GM18517 (cell line): ENCODE measurements at regions not wholly inside any gene's neighbourhood (a gene's known extent, or its start where the extent isn't known, plus 50 kb on each side); places are given as distances from the start of the nearest gene placed in this dataset.

Source experiments
- ATAC-seq: cut with Tn5 transposase; IDR thresholded peaks from one replicate; pipeline ENCODE4 v1.9.1; 2021; ENCODE audit warnings: mild to moderate bottlenecking, moderate library complexity; ENCODE audit not compliant: unreplicated experiment

DNA sequence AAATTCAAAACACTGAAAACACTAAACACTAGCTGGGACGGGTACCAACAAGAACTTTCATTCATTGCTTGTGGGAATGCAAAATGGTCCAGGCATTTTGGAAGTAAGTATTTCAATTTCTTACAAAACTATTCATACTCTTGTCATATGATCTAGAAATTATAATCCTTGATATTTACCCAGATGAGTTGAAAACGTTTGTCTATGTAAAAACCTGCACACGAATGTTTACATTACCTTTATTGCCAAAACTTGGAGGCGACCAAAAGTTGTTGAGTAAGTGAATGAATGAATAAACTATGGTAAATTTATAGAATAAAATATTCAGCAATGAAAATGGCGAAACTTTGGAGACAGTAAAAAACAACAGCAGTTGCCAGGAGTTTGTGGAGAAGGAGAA, 222.1 kb upstream of the EDIL3 start:
- no peak for ATAC-seq

DNA sequence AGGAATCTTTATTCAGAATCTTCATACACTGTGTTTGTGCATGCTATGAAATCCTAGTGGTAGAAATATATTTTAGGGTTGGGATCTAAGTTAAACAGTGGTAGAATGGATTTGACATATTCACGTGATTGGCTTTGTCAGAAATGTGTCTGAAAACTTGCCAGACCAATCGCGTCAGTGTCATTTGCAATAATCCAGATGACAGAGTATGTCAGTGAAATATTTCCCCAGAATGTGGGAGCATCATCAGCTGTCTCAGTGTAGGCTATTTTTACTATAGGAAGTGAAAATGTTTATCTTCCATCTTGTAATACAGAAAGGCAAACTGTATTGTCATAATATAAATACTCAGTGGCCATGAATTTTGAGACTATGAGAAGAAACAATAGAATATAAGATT, 220.6 kb upstream of the EDIL3 start:
- ATAC-seq, result no peak

DNA sequence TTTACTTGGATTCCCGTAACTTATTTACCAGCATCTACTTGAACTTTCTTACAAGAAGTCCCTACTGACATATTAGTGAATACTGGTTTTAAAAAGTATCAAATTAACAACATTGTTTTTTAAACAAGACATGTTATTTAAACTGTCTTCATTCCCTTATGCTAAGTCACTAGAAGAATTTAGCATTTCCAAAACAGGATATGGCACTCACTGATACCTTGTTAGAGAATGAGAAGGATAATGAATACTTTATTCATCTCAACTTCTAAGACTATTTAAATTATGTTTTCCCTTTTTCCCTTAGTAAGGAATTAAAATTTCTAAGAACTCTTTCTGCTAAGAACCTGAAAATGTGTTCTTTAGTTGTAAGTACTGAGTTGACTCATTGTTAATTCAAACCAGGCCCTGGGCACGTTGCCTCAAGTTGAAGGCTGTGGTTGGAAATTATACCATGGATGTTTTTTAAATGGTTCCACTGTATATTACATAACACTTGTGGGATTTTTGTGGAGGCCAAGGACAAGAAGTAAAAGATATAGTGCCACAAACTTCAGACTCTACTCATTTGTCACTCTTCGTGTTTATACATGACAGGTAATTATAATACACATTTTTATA, 219.0 kb upstream of the EDIL3 start:
- no peak for ATAC-seq

DNA sequence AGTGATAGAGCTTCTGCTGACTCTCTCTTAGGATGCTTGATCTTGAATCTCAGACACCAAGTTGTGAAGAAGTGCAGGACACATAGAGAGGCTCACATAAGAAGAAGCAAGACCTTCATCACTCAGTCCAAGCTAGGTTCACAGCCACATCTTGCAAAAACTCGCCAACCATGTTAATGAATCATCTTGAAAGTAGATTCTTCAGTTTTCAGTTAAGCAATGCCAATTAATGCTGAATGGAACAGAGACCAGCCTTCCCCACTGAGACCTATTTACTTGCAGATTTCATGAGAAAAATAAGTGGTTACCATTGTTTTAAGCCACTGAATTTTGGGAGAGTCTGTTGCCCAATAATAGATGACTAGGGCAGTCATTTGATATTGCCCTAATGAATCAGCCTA, 217.7 kb upstream of the EDIL3 start:
- no peak for ATAC-seq

DNA sequence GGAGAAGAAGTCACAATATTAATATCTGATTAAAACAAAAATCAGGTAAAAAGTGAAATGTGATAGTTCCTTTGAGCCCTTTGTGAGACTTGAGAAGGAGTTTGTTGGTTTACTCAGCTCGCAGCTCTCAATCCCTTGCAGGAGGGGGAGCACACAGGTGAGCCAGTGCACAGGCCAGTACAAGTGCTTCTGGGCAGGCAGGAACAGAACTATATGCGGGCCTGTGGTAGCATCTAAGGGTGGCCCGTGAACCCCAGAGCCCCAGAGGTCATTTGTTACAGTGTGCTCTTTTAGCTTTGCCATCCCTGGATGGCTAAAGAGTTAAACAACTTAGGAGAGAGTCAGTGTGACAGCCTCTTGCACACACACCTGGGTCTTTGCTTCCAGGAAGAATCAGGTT, 215.3 kb upstream of the EDIL3 start:
- no peak for ATAC-seq

DNA sequence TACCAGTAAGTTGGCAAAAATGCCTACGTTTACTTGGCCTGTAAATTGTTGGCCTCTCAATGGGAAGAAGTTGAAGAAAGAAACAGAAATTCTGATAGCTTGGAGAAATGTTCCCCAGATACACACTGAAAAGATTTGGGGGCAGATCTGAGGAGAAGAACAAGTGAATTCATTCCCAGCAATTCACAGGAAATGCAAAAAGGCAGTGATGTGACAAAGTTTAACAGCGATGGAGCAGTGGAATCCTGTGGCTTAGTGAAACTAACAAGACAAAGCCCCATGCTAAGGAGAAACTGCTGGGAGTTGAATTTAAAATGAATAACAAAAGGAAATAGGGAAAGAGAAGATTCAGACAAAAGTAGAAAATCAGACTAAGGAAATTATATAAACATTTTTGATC, 213.2 kb upstream of the EDIL3 start:
- ATAC-seq, result no peak

DNA sequence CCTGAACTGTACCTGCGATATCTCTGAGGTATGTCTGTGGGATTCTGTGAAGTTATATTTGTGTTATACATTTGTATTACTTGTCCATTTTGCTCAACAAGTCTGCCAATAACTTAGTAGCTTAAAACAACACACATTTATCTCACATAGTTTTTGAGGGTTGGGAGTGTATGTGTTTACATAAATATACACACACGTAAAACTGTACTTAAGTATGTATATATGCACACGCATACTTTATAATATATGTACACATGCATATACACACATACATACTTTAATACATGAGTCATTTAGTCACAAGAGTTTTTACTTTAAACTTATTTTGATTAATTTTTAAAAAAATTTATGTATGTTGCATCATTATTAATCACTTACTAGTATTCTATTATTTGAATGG, 205.9 kb upstream of the EDIL3 start:
- no peak for ATAC-seq

DNA sequence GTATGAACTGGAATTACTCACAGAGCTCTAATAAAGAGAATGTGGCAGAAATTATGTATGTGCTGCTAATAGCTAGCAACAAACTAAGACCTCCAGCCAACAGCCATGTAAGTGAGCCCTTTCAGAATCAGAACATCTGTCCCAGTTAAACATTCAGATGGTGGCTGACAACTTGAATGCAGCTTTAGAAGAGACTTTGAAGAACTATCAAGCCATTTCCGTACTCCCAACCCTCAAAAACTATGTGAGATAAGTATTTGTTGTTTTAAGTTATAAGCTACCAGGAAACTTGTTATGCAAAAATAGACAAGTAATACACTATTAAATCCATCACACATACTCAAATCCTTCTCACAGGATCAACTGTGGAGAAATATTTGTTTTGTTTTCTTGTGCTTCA, 205.2 kb upstream of the EDIL3 start:
- no peak for ATAC-seq

DNA sequence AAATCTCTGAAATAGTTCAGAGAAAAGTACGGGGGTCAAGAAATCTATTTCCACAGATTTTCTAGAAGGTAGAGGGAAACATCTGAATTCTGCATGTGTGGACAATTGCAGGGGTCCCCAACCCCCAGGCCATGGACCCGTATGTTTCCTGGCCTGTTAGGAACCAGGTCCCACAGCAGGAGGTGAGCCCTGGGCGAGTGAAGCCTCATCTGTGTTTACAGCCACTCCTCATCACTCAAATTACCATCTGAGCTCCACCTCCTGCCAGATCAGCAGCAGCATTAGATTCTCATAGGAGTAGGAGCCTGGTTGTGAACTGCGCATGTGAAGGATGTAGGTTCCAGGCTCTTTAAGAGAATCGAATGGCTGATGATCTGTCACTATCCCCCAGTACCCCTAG, 200.5 kb upstream of the EDIL3 start:
- ATAC-seq, result no peak

DNA sequence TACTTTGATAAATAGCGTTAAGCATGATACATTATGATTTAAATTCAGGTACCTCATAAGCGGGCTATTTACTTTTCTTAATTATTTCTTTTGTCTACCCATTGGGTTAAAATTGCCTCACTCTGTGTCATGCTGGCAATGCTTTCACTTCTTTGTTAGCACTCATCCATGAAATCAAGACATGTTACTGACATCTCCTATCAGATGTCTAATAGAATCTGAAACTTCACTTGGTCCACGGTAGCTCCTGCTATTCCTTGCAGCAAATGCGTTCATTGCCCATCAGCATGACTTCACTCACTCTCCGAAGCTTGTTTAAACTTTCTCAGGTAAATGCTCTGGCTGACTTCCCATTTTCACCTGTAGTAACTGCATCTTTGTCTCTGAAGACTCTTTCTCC, 193.5 kb upstream of the EDIL3 start:
- no peak for ATAC-seq

DNA sequence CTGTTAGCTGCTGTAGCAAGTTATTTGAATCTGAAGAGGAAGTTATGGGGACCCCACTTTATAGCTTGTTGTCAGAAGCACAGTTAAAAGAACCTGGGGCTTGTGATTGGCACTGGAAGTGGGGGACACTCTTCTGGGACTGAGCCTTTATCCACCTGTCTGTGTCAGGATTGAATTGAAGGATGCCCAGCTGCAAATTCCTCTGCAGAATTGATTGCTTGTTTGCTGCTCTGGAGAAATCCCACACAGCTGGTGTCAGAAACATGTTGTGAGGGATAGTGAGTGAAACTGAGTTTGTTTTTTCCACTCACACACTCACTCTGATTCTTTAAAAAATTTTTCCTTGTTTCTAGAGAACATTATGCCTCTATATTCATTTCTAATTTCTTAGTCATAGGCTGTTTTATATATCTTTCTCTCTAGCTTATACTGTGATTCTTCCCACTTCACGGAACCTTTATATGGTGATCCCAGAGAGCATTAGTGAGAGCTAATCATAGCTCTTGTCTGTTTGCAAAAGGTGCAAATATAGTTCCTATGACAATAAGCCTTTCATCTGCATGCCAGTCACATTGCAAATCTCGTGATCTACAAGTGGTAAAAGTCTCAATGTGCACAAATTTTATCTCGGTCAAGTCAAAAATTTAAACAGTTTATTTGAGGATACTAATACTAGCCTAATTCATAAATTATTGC, 188.5 kb upstream of the EDIL3 start:
- no peak for ATAC-seq

DNA sequence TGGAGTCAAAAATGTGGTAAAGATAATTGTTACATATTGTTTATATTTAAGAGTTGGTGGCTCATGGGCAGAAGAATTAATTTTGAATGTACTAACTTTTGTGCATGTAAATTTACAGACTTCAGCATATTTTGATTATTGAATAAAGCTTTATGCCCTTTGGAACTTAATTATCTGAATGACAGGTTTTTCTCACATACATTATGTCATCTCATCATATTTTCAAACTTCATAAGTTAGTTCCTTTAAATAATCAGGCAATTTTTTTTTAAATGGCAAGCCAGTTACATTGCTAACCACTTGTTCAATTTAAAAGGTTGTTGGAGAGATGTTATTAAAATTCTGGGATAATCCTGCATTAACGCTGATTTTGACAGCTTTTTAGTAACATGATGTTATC, 184.6 kb upstream of the EDIL3 start:
- no peak for ATAC-seq

DNA sequence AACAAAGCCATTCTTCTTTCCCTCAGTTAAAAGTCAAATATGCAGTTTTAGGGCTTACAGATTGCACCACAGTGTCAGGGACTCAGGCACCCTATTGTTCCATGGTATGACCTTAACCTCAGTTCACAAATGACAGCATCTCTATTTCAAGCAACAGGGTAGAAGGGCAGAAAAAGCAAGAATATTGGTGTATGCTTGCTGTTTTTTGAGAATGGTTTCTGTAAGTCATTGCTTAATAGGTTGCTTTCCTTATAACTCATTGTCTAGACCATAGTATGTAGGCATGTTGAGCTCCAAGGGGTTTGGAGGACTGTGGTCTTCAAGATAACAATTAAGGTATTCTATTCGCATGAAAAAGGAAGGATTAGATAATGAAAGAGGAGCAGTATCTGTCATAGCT, 183.5 kb upstream of the EDIL3 start:
- no peak for ATAC-seq

DNA sequence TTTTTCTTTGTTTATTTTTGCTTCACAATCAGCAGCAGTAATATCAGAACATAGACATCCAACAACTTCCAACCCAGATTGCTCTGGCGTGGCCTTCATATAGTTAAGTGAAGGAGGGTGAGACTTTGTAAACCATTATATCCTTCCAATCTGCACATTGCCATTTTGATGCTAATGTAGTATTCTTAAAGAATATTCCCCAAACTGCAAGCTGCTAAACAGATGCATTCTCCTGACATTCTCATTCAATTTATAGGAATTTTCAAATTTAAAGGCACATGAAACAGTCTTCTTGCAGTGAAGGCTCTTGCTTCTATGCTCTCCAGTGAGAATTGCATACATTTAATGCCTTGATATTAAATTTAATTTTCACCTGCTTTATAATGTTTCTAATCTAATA, 181.2 kb upstream of the EDIL3 start:
- no peak for ATAC-seq

DNA sequence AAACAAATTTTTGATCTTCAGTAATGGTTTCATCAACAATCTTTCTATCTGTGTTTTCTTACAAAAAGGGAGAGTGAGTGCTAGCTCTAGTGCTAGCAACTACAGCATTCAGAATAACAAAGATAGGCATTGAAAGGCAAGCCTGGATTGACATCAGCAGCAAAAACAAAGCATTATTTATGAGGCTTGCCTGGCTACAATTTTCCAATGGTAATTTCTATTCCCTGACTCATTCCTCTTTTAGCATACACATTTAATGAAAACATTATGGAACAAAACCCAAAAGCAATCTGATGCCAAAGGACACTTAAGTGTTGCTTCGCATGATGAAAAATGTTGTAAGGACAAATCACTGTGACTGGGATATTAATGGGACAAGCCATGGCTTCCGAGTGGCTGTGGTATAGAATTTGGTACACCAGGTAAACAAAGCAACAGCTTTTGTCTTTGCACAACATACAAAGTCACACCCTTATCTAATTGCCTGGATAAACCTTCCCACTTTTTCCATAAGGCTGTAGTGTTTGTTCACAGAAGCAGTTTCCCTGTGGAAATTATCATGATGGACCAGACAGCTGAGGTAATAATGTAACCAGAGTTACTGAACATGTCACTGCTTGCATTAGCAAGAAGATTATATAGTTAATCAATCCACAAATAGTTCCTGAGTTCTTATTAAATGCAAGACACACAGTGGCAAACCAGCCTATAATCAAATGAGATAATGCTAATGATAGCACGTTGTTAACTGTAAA, 179.8 kb upstream of the EDIL3 start:
- ATAC-seq, result no peak

DNA sequence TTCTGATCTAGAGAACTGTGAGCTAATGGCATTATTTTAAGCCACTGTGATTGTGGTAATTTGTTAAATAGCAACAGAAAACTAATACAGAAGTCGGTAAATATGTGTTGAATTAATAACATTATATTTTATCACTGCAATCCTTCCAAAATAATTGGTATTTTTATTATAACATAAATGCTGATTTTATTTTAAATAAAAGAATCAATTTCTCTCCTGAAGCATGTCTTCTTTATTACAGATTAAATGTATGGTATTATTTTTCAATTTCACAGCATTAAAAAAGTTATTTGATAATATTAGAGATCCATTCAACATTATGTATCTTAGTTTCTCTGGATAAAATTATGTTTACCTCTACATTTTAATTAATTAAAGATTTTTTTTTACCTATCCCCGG, 165.5 kb upstream of the EDIL3 start:
- no peak for ATAC-seq

DNA sequence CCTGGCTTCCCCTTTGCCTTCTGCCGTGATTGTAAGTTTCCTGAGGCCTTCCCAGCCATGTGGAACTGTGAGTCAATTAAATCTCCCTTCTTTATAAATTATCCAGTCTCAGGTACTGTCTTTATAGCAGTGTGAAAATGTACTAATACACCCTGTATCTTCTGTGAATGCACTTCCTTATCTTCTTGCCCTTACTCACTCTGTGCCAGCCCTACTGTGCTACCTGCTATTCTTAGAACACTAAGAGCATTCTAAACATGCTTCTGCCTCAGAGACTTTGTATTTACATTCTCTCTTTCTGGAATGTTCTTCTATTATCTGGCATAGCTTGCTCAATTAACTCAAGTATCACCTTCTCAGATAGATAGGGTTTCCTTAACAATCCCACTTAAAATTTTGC, 164.4 kb upstream of the EDIL3 start:
- ATAC-seq, result no peak

DNA sequence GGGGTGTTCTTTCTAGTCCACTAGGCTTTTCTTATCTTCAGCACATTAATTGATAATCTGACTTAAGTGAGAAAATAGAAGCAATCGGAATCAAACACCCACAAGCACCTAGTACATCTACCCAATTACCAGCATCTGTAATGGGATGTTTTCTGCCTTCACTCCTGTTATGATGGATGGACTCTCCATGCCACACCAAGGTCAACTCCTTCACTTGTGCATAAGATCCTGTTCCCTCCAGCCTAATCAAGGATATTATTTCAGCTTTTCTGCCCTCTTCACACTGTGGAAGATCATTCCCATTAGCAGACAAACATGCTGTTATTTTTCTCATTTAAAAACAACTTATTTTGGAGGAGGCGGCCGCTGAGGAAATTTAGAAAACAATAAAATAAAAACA, 162.0 kb upstream of the EDIL3 start:
- ATAC-seq, result no peak

DNA sequence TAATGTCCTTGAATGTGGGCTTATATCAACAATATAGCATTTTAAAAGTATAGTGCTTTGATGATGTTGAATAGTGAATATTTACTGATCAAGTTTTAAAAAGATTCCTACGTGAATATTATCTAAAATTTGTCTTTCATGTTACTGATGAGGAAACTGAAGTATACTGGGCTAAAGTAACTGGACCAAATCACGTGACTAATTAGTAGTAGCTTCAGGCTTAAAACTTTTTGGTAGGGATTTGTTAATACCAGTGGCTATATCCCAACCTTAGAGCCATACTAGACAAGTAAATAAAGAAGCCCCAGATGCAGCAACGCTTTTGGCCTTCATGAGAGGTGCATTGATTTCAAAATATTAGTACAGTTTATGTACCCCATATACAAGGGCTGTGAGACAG, 152.1 kb upstream of the EDIL3 start:
- no peak for ATAC-seq

DNA sequence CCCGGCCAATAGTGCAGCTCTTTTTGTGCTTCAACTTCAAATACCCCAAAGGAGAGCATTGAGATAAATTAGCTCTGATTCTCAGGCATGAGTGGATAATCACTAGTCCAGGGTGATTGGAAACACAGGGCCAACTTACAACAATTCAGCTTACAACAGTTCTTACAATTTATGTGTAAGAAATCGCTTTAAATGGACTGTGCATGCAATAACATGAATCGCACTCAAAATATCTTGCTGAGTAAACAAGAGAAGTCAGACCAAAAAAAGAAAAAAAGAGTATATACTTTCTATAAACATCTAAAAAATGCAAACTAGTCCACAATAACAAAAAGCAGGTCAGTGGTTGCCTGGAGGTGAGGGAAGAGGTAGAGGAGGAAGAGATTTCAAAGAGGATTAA, 150.6 kb upstream of the EDIL3 start:
- ATAC-seq, result no peak

DNA sequence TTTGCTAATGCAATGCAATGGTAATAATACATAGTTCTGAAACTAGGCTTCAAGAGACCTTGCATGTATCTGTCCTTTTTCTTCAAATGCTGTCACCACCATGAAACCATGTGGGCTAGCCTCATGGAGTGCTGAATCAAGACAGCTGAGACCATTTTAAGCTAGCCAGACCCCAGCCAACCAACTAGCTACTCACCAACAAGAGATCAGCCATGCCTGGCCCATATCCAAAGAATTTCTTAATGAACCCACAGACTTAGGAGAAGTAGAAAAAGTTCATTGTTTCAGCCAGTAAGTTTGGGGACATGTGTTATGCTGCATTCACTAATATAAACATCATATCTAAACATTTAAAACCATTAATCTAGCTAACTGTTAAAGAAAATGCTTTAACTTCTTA, 139.8 kb upstream of the EDIL3 start:
- no peak for ATAC-seq

DNA sequence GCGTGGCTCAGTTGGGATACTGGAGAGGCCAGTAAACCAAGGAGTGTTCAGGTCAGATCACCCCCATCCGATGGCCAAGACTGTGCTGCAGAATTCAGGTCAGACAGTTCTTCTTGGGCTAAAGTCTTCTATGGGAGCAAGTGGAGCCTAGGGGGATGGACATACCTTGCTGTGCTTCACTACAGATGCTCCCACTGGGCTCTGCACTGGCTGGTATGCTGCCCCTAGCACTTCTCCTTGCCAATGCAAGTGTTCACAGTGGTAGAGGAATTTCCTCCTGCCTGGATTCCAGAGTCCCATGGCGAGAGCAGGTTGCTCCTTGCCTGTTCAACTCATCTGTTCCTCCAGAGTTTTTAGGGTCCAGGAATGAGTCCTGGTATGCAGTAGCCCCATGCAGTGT, 134.2 kb upstream of the EDIL3 start:
- ATAC-seq, result no peak
